Non-pigmented ciliary epithelial cell (primary cell): ENCODE measurements at regions not wholly inside any gene's neighbourhood (a gene's known extent, or its start where the extent isn't known, plus 50 kb on each side); places are given as distances from the start of the nearest gene placed in this dataset.
"Not testable (repeated sequence)": the region's sequence is repeated elsewhere in the genome, so short reads cannot be mapped to it uniquely, and the experiment has no call there.

Experiments
- DNase-seq: peaks from one replicate; pipeline ENCODE4 v3.0.0-alpha.2; 2010; ENCODE audit warnings: low read depth

GRCh38 chr2:15681089-15681885 is 89.6 kb downstream of the DDX1 start:
- DNase-seq = no peak

- DNase-seq = no peak
Measured at GRCh38 chr2:15682354-15682753, 90.7 kb downstream of the DDX1 start.

GRCh38 chr2:15684161-15685039 is 92.7 kb downstream of the DDX1 start:
- DNase-seq = no peak

- no peak for DNase-seq
Measured at GRCh38 chr2:15685143-15685542, 93.5 kb downstream of the DDX1 start.

GRCh38 chr2:15686643-15687042 is 95.0 kb downstream of the DDX1 start:
- no peak for DNase-seq

- no peak for DNase-seq
Measured at GRCh38 chr2:15687243-15687642, 95.6 kb downstream of the DDX1 start.

GRCh38 chr2:15687720-15688119 is 96.1 kb downstream of the DDX1 start:
- no peak for DNase-seq

GRCh38 chr2:15688924-15689568 is 97.4 kb downstream of the DDX1 start:
- DNase-seq = no peak

GRCh38 chr2:15689654-15690053 is 98.0 kb downstream of the DDX1 start:
- no peak for DNase-seq

GRCh38 chr2:15691586-15692310 is 100.1 kb downstream of the DDX1 start:
- no peak for DNase-seq

GRCh38 chr2:15692551-15693377 is 101.1 kb downstream of the DDX1 start:
- no peak for DNase-seq

GRCh38 chr2:15693382-15693781 is 101.7 kb downstream of the DDX1 start:
- DNase-seq = no peak

GRCh38 chr2:15693926-15694588 is 102.4 kb downstream of the DDX1 start:
- DNase-seq = no peak

- DNase-seq = no peak
Measured at GRCh38 chr2:15694589-15694986, 102.9 kb downstream of the DDX1 start.

GRCh38 chr2:15695582-15696330 is 104.1 kb downstream of the DDX1 start:
- no peak for DNase-seq

GRCh38 chr2:15696606-15697170 is 105.0 kb downstream of the DDX1 start:
- not testable (repeated sequence) for DNase-seq

GRCh38 chr2:15700131-15700530 is 108.5 kb downstream of the DDX1 start:
- no peak for DNase-seq

- DNase-seq = no peak
Measured at GRCh38 chr2:15700599-15701340, 109.1 kb downstream of the DDX1 start.
